Fibroblast of skin of right quadriceps (primary cell): ENCODE measurements at regions not wholly inside any gene's neighbourhood (a gene's known extent, or its start where the extent isn't known, plus 50 kb on each side); places are given as distances from the start of the nearest gene placed in this dataset.
"Not testable (repeated sequence)": the region's sequence is repeated elsewhere in the genome, so short reads cannot be mapped to it uniquely, and the experiment has no call there.

Experiments
- DNase-seq: peaks from one replicate; pipeline ENCODE4 v3.0.0-alpha.2; 2013

- no peak for DNase-seq
Observed at GRCh38 chr6:135658481-135658880, 160.9 kb upstream of the AHI1 start.

GRCh38 chr6:135658916-135659315, 161.4 kb upstream of the AHI1 start:
- DNase-seq, result no peak

- no peak for DNase-seq
Observed at GRCh38 chr6:135664527-135664926, 167.0 kb upstream of the AHI1 start.

- DNase-seq, result no peak
Observed at GRCh38 chr6:135665935-135666334, 168.4 kb upstream of the AHI1 start.

- DNase-seq, result peak; percentile 67
Observed at GRCh38 chr6:135667691-135668455, 170.3 kb upstream of the AHI1 start.

GRCh38 chr6:135672256-135672655, 174.7 kb upstream of the AHI1 start:
- DNase-seq, result no peak

- peak; percentile 90 for DNase-seq
Observed at GRCh38 chr6:135673501-135674309, 176.2 kb upstream of the AHI1 start.

GRCh38 chr6:135675026-135675425, 176.5 kb upstream of the PDE7B start:
- DNase-seq, result peak; percentile 51

GRCh38 chr6:135675862-135676261, 175.6 kb upstream of the PDE7B start:
- peak; percentile 64 for DNase-seq

GRCh38 chr6:135680964-135681913, 170.3 kb upstream of the PDE7B start:
- no peak for DNase-seq

GRCh38 chr6:135686784-135687301, 164.7 kb upstream of the PDE7B start:
- peak; percentile 92 for DNase-seq

- DNase-seq, result not testable (repeated sequence)
Observed at GRCh38 chr6:135688476-135688875, 163.0 kb upstream of the PDE7B start.

GRCh38 chr6:135692426-135692825, 159.1 kb upstream of the PDE7B start:
- no peak for DNase-seq

- peak; percentile 30 for DNase-seq
Observed at GRCh38 chr6:135693811-135694370, 157.6 kb upstream of the PDE7B start.

GRCh38 chr6:135699705-135700104, 151.8 kb upstream of the PDE7B start:
- no peak for DNase-seq

- no peak for DNase-seq
Observed at GRCh38 chr6:135701426-135701825, 150.1 kb upstream of the PDE7B start.

GRCh38 chr6:135703007-135703406, 148.5 kb upstream of the PDE7B start:
- DNase-seq, result no peak

GRCh38 chr6:135703621-135704020, 147.9 kb upstream of the PDE7B start:
- peak; percentile 5 for DNase-seq

- DNase-seq, result peak; percentile 7
Observed at GRCh38 chr6:135707426-135707825, 144.1 kb upstream of the PDE7B start.

GRCh38 chr6:135710042-135710441, 141.5 kb upstream of the PDE7B start:
- no peak for DNase-seq

GRCh38 chr6:135722190-135722589, 129.3 kb upstream of the PDE7B start:
- peak; percentile 13 for DNase-seq

GRCh38 chr6:135722679-135723078, 128.8 kb upstream of the PDE7B start:
- DNase-seq, result peak; percentile 96
